DND-41 (cell line): ENCODE measurements at regions not wholly inside any gene's neighbourhood (a gene's known extent, or its start where the extent isn't known, plus 50 kb on each side); places are given as distances from the start of the nearest gene placed in this dataset.

Experiments
- EZH2 ChIP-seq: IDR thresholded peaks from 3 replicates; pipeline ENCODE4 v1.6.1; 2012; ENCODE audit warnings: borderline replicate concordance, low read depth, mild to moderate bottlenecking, moderate library complexity, low read length, inconsistent platforms; ENCODE audit not compliant: severe bottlenecking
- TF ChIP-seq, protein P1 (sequence below): IDR thresholded peaks from 2 replicates; pipeline ENCODE4 v1.5.1; 2012; ENCODE audit warnings: borderline replicate concordance, low read length, moderate library complexity, mild to moderate bottlenecking; ENCODE audit not compliant: poor library complexity, severe bottlenecking; ENCODE audit errors: extremely low read depth

DNA sequence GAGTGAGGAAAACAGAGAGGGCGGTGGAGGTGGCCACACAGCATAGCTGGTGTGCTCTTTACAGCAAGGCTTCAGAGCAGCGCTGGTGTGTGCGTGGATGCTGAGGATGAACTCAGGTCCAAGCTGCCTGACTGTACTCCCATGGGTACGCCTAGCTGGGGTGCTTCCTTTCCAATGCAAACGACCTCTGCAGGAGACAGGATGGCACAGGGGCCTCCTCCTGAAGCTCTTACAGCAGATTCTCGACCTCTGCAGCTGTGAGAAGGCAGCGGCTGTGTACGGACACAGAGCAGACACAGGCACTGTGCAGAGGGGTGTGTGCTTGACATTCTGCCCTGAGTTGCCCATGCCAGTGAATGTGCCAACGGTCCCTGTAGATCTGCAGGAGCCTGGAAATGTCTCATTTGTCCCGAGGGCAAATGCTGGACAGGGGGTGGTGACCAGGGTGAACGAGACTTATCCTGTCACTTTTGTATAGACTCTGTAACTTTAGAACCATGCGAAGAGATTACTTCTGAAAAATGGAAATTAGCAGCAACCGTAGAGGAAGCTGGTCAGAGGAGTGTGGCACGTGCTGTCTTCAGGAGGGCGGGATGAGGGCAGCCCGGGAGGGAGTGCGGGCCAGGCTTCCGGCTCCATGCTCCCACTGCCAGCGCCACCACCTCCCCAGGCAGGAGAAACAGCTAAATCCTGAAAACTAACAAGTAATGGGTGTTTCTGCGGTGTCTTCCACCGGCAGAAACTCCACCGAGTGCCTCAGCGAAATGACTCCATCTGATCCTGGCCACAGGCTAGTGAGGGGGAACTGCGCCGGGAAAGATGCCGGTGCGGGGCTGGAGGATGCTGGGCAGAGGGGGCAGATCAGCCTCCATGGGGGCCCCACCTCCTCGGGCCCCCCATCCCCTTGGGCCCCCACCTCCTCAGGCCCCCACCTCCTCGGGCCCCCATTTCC is 120.9 kb upstream of the RPS6KA2 start:
- TF ChIP-seq, protein P1, sequence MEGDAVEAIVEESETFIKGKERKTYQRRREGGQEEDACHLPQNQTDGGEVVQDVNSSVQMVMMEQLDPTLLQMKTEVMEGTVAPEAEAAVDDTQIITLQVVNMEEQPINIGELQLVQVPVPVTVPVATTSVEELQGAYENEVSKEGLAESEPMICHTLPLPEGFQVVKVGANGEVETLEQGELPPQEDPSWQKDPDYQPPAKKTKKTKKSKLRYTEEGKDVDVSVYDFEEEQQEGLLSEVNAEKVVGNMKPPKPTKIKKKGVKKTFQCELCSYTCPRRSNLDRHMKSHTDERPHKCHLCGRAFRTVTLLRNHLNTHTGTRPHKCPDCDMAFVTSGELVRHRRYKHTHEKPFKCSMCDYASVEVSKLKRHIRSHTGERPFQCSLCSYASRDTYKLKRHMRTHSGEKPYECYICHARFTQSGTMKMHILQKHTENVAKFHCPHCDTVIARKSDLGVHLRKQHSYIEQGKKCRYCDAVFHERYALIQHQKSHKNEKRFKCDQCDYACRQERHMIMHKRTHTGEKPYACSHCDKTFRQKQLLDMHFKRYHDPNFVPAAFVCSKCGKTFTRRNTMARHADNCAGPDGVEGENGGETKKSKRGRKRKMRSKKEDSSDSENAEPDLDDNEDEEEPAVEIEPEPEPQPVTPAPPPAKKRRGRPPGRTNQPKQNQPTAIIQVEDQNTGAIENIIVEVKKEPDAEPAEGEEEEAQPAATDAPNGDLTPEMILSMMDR: no peak
- TF ChIP-seq EZH2: no peak
